Endothelial cell of umbilical vein (primary cell): ENCODE measurements at regions not wholly inside any gene's neighbourhood (a gene's known extent, or its start where the extent isn't known, plus 50 kb on each side); places are given as distances from the start of the nearest gene placed in this dataset.

Experiments used
- BruUV-seq: library from RNA; stranded (reverse); fragments of 400-500 nt; replicated peaks from 2 replicates; lab custom pipeline; 2021; lab: Mats Ljungman, UMichigan
- CTCF ChIA-PET: fragments of 300-600, 350-600 bp; sonication (Branson Sonifier 250); formaldehyde crosslinking; loops from one replicate; lab custom pipeline; 2021; ENCODE audit warnings: antibody characterized with exemption, inconsistent platforms; lab: Charles Lee
- POLR2A ChIA-PET: fragments of 300-600, 350-600 bp; sonication (Branson Sonifier 250); formaldehyde crosslinking; loops from one replicate; lab custom pipeline; 2021; ENCODE audit warnings: antibody characterized with exemption, inconsistent platforms; lab: Charles Lee
- DNase-seq: peaks from one replicate; pipeline ENCODE4 v3.0.0-alpha.2; 2011; ENCODE audit warnings: low read depth, low spot score
- FAIRE-seq: peaks from 2 replicates; lab custom pipeline; 2011; peaks lifted over from hg19 to GRCh38; lab: Jason Lieb, UNC
- H2AFZ ChIP-seq: 2 replicates; pipeline ENCODE4 v1.6.0; 2012; ENCODE audit warnings: low read depth, low read length, control low read depth, inconsistent platforms
- H3K27ac ChIP-seq: 2 replicates; pipeline ENCODE4 v1.5.1; 2011; ENCODE audit warnings: low read depth, mild to moderate bottlenecking, control low read depth, low read length, moderate library complexity; ENCODE audit not compliant: insufficient read depth
- H3K27me3 ChIP-seq, 2 experiments: 2 replicates each; pipeline versions ENCODE4 v1.6.0 to v1.6.1; 2011; ENCODE audit warnings: low read length in 2 of 2, mixed read lengths in 1 of 2; ENCODE audit not compliant: control insufficient read depth in 2 of 2, insufficient read depth in 2 of 2
- H3K36me3 ChIP-seq, 2 experiments: 2 replicates in 1 of 2; 3 replicates in 1 of 2; pipeline ENCODE4 v1.5.1; 2011; ENCODE audit warnings: low read length in 2 of 2, mild to moderate bottlenecking in 1 of 2, moderate library complexity in 1 of 2; ENCODE audit not compliant: control insufficient read depth in 2 of 2, insufficient read depth in 2 of 2; ENCODE audit errors: extremely low read depth in 1 of 2
- H3K4me1 ChIP-seq: 3 replicates; pipeline ENCODE4 v1.5.1; 2011; ENCODE audit warnings: mild to moderate bottlenecking, low read length; ENCODE audit not compliant: control insufficient read depth, insufficient read depth; ENCODE audit errors: extremely low read depth
- H3K4me2 ChIP-seq: 2 replicates; pipeline ENCODE4 v1.6.1; 2011; ENCODE audit warnings: low read length, control low read depth, mixed read lengths; ENCODE audit not compliant: insufficient read depth
- H3K4me3 ChIP-seq, 3 experiments: fragments of 200-600 bp in 1 of 3; sonication (generic), shearing (Covaris generic) in 1 of 3; replicated peaks in 1 of 3; 2 replicates each; pipeline ENCODE4 v1.5.1; 2011 to 2016; ENCODE audit warnings: control low read depth in 3 of 3, low read length in 3 of 3, mild to moderate bottlenecking in 2 of 3, inconsistent platforms in 1 of 3, low read depth in 1 of 3, moderate library complexity in 1 of 3; ENCODE audit not compliant: insufficient read depth in 1 of 3
- H3K79me2 ChIP-seq: 2 replicates; pipeline ENCODE4 v1.6.0; 2012; ENCODE audit warnings: low read length, inconsistent platforms; ENCODE audit not compliant: control insufficient read depth, insufficient read depth
- H3K9ac ChIP-seq: replicated peaks from 2 replicates; pipeline ENCODE3; 2011; ENCODE audit warnings: low read length, control low read depth; ENCODE audit not compliant: insufficient read depth; ENCODE audit errors: extremely low read depth
- H3K9me1 ChIP-seq: replicated peaks from 3 replicates; pipeline ENCODE4 v1.6.0; 2011; ENCODE audit warnings: mild to moderate bottlenecking, low read length; ENCODE audit not compliant: control insufficient read depth, insufficient read depth; ENCODE audit errors: extremely low read depth
- H3K9me3 ChIP-seq: replicated peaks from 2 replicates; pipeline ENCODE4 v1.5.1; 2012; ENCODE audit warnings: low read length, inconsistent platforms; ENCODE audit not compliant: control insufficient read depth, insufficient read depth
- H4K20me1 ChIP-seq: replicated peaks from 2 replicates; pipeline ENCODE3; 2011; ENCODE audit warnings: mild to moderate bottlenecking, low read length; ENCODE audit not compliant: control insufficient read depth, insufficient read depth; ENCODE audit errors: extremely low read depth
- CTCF ChIP-seq, 2 donors: IDR thresholded peaks; 1 replicate in 1 of 2; 2 replicates in 1 of 2; pipeline ENCODE4 v1.5.1; 2011; ENCODE audit warnings: low read length in 2 of 2, mild to moderate bottlenecking in 2 of 2, moderate library complexity in 2 of 2, control low read depth in 1 of 2, inconsistent platforms in 1 of 2, low read depth in 1 of 2; ENCODE audit not compliant: insufficient read depth in 1 of 2; ENCODE audit errors: extremely low read depth in 1 of 2
- EZH2 ChIP-seq: IDR thresholded peaks from 2 replicates; pipeline ENCODE4 v1.6.1; 2012; ENCODE audit warnings: borderline replicate concordance, low read depth, mild to moderate bottlenecking, moderate library complexity, low read length, inconsistent platforms; ENCODE audit not compliant: severe bottlenecking
- FOS ChIP-seq: IDR thresholded peaks from 2 replicates; pipeline ENCODE4 v1.6.1; 2011; ENCODE audit warnings: mild to moderate bottlenecking, low read length, moderate library complexity, borderline replicate concordance; ENCODE audit not compliant: insufficient read depth
- GATA2 ChIP-seq: IDR thresholded peaks from 2 replicates; pipeline ENCODE4 v1.7.0; 2011; ENCODE audit warnings: low read depth, mild to moderate bottlenecking, moderate library complexity, mixed read lengths, low read length; ENCODE audit not compliant: insufficient read length, insufficient read depth
- JUN ChIP-seq: IDR thresholded peaks from 2 replicates; pipeline ENCODE4 v1.6.1; 2011; ENCODE audit warnings: borderline replicate concordance, low read depth; ENCODE audit not compliant: insufficient read length, insufficient read depth
- MAX ChIP-seq: IDR thresholded peaks from 2 replicates; pipeline ENCODE4 v1.6.1; 2011; ENCODE audit not compliant: insufficient read depth, insufficient read length
- MYC ChIP-seq: IDR thresholded peaks from one replicate; pipeline ENCODE4 v1.6.1; 2011; ENCODE audit warnings: mild to moderate bottlenecking, low read depth, low read length
- POLR2A ChIP-seq: IDR thresholded peaks from 2 replicates; pipeline ENCODE4 v1.6.1; 2012; ENCODE audit warnings: low read depth, mild to moderate bottlenecking, control low read depth, low read length
- POLR2AphosphoS5 ChIP-seq: IDR thresholded peaks from 2 replicates; pipeline ENCODE4 v1.6.1; 2012; ENCODE audit warnings: low read depth, mild to moderate bottlenecking, control low read depth, low read length, moderate library complexity; ENCODE audit not compliant: insufficient read depth
- dilution Hi-C: fragments of 300-500 bp; cut with MboI; formaldehyde crosslinking; loops from one replicate; pipeline ENCODE4 v1.15.0; 2019; ENCODE audit warnings: low sequenced_read_pairs; ENCODE audit not compliant: extremely low pct_ligation_motif_present
- intact Hi-C: fragments of 100-400 bp; cut with micrococcal nuclease; formaldehyde crosslinking; loops from one replicate; pipeline ENCODE4 v1.10.0; 2022

- no peak overlapping the region for H3K27ac ChIP-seq
- no peaks in the 10 kb centered on the region for H3K9me3 ChIP-seq
- H3K9ac ChIP-seq, result no peak overlapping the region
- no TSS peak for BruUV-seq
- DNase-seq, result no peak
- H4K20me1 ChIP-seq, result no peaks in the 10 kb centered on the region
- no peaks in the 10 kb centered on the region for H3K79me2 ChIP-seq
- intact Hi-C loops, result no loop called here
- H3K4me3 ChIP-seq, result no peak overlapping the region
- POLR2A ChIA-PET, result no interaction called here
- dilution Hi-C loops, result no loop called here
- FAIRE-seq, result no peak
- H2AFZ ChIP-seq, result no peak overlapping the region
- TF ChIP-seq FOS (no peak), EZH2 (no peak), POLR2AphosphoS5 (no peak), CTCF (IDR thresholded peaks at IDR 0.05; ENCODE audit: extremely low read depth in 1 of 2, insufficient read depth in 1 of 2, low read depth in 1 of 2, low read length in 2 of 2) (no peak), MYC (no peak), JUN (no peak), POLR2A (no peak), MAX (no peak), GATA2 (no peak)
- H3K27me3 ChIP-seq, result no peaks in the 10 kb centered on the region
- no peak overlapping the region for H3K4me2 ChIP-seq
- H3K4me1 ChIP-seq, result no peaks in the 10 kb centered on the region
- CTCF ChIA-PET, result interaction anchor here (0.6 kb wide), 1 partner anchor 44 kb away, joined by 3 read pairs; no protein-coding TSS in a partner anchor
- H3K36me3 ChIP-seq, result no peaks in the 10 kb centered on the region
- no peaks in the 10 kb centered on the region for H3K9me1 ChIP-seq
Observed at GRCh38 chr1:60170709-60171108, 97.1 kb upstream of the C1orf87 start.
